GM12865 (cell line): ENCODE measurements at regions not wholly inside any gene's neighbourhood (a gene's known extent, or its start where the extent isn't known, plus 50 kb on each side); places are given as distances from the start of the nearest gene placed in this dataset.
"Not testable (repeated sequence)": the region's sequence is repeated elsewhere in the genome, so short reads cannot be mapped to it uniquely, and the experiment has no call there.

ENCODE experiments used
- DNase-seq: peaks from one replicate; pipeline ENCODE4 v3.0.0; 2010; ENCODE audit warnings: low read depth
- H3K4me3 ChIP-seq: 2 replicates; pipeline ENCODE4 v1.5.1; 2011; ENCODE audit warnings: mild to moderate bottlenecking, low read depth, low read length, control low read depth
- TF ChIP-seq, protein P1 (sequence below): IDR thresholded peaks from 2 replicates; pipeline ENCODE4 v1.5.1; 2011; ENCODE audit warnings: low read length, control low read depth, low read depth, inconsistent platforms; ENCODE audit not compliant: insufficient read depth; ENCODE audit errors: missing control alignments

DNA sequence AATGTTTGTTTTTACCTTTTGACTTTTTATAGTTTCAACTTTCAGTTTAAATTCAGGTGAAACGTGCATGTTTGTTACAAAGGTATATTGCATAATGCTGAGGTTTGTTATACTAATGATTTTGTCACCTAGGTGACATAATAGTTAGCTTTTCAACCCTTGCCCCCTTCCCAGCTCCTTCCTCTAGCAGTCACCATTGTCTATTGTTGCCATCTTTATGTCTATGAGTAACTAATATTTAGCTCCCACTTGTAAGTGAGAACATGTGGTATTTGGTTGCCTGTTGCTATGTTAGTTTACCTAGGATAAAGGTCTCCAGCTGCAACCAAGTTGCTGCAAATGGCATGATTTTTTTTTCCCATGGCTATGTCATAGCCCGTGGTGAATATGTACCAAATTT, 322.3 kb upstream of the SETBP1 start:
- DNase-seq: no peak
- TF ChIP-seq, protein P1, sequence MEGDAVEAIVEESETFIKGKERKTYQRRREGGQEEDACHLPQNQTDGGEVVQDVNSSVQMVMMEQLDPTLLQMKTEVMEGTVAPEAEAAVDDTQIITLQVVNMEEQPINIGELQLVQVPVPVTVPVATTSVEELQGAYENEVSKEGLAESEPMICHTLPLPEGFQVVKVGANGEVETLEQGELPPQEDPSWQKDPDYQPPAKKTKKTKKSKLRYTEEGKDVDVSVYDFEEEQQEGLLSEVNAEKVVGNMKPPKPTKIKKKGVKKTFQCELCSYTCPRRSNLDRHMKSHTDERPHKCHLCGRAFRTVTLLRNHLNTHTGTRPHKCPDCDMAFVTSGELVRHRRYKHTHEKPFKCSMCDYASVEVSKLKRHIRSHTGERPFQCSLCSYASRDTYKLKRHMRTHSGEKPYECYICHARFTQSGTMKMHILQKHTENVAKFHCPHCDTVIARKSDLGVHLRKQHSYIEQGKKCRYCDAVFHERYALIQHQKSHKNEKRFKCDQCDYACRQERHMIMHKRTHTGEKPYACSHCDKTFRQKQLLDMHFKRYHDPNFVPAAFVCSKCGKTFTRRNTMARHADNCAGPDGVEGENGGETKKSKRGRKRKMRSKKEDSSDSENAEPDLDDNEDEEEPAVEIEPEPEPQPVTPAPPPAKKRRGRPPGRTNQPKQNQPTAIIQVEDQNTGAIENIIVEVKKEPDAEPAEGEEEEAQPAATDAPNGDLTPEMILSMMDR: no peak
- no peak overlapping the region for H3K4me3 ChIP-seq

DNA sequence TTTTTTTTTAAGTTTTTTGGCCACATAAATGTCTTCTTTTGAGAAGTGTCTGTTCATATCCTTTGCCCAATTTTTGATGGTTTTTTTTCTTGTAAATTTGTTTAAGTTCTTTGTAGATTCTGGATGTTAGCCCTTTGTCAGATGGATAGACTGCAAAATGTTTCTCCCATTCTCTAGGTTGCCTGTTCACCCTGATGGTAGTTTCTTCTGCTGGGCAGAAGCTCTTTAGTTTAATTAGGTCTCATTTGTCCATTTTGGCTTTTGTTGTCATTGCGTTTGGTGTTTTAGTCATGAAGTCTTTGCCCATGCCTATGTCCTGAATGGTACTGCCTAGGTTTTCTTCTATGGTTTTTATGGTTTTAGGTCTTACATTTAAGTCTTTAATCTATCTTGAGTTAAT, 320.9 kb upstream of the SETBP1 start:
- not testable (repeated sequence) for DNase-seq

DNA sequence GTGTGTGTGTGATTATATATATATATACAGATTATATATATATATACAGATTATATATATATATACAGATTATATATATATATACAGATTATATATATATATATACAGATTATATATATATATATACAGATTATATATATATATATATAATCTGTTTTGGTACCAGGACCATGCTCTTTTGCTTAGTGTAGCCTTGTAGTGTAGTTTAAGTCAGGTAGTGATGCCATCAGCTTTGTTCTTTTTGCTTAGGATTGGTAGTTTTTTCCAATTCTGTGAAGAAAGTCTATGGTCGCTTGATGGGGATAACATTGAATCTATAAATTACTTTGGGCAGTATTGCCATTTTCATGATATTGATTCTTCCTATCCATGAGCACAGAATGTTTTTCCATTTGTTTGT, 318.5 kb upstream of the SETBP1 start:
- not testable (repeated sequence) for DNase-seq, H3K4me3 ChIP-seq

More for the DNA sequence above, 320.9 kb upstream of the SETBP1 start:
- H3K4me3 ChIP-seq: not testable (repeated sequence)

DNA sequence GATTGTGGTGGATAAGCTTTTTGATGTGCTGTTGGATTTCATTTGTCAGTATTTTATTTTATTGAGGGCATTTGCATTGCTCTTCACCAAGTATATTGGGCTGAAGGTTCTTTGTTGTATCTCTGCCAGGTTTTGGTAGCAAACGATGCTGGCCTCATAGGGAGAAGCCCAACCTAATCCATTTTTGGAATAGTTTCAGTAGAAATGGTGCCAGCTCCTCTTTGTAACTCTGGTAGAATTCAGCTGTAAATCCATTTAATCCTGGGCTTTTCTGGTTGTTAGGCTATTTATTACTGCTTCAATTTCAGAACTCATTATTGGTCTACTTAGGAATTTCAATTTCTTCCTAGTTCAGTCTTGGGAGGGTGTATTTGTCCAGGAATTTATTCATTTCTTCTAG, 309.8 kb upstream of the SETBP1 start:
- DNase-seq: no peak
- no peak overlapping the region for H3K4me3 ChIP-seq

DNA sequence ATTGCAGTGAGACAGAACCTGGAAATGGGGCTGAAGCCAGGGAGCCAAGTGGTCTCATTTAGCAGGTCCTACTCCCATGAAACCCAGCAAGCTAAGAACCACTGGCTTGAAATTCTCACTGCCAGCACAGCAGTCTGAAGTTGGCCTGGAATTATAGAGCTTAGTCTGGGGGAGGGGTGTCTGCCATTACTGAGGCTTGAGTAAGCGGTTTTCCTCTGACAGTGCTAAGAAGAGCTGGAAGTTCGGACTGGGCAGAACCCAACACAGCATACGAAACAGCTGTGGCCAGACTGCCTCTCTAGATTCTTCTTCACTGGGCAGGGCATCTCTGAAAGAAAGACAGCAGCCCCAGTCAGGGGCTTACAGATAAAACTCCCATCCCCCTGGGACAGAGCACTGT, 305.7 kb upstream of the SETBP1 start:
- TF ChIP-seq, protein P1: no peak
- H3K4me3 ChIP-seq: no peak overlapping the region
- no peak for DNase-seq

More for the DNA sequence above, 309.8 kb upstream of the SETBP1 start:
- TF ChIP-seq, protein P1: no peak

DNA sequence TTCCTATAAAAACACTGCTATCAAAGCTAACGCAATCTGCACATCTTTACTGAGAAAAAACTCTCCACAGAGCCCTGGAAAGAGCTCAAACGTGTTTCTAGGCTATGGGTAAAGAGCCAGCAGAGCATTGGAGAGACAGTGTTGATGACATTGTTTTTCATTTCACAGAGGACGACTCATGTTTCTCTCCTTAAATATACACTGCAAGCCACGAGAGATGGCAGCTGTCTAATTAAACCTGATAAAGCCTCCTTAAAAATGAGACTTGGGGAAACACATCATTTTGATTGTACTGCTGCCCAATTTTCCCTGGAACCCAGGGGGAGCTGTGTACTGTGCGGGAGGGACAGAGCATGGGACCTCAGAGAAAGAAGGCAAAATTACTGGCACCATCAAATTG, 294.3 kb upstream of the SETBP1 start:
- no peak overlapping the region for H3K4me3 ChIP-seq
- DNase-seq: no peak
- TF ChIP-seq, protein P1: no peak

DNA sequence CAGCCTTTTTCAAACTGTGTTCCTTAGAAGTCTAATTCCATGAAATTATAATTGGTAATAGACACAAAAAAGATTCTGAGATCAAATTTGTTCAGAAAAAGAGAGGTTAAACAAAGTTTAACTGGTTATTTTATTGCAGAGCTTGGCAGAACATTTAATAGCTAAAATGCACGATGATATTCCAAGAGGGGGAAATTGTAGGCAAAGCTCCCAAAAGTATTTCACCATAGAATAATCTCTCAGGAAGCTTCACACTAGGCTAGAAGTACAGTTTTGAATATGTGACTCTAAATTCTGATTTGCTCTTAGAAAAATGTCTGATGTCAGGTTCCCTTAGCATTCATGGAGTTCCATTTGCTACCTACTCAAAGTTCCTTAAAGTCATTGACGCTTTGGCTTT, 292.4 kb upstream of the SETBP1 start:
- H3K4me3 ChIP-seq: no peak overlapping the region
- DNase-seq: no peak
- TF ChIP-seq, protein P1: no peak

DNA sequence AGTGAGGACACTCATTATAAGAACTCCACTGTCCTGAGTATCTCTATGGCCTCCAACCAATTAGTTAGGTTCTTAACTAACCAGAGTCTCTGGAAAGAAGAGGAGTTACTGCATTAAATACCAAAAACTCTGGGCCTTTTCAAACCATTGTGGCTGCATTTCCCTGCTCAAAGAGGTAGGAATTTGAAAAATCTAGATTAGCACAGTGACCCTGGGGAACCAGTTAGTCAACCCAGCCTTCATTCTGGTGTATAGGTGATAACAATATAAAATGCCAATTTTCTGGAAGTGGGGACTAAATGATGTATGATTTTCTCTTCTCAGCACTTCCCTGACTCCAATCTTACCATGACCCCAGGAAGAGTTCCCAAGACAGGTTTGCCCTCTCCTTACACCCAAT, 287.8 kb upstream of the SETBP1 start:
- TF ChIP-seq, protein P1: no peak
- no peak for DNase-seq

More for the DNA sequence above, 287.8 kb upstream of the SETBP1 start:
- no peak overlapping the region for H3K4me3 ChIP-seq
